Vagina (tissue), 2 donors: ENCODE measurements at regions not wholly inside any gene's neighbourhood (a gene's known extent, or its start where the extent isn't known, plus 50 kb on each side); places are given as distances from the start of the nearest gene placed in this dataset.

Source experiments
- POLR2A ChIP-seq, 2 donors: fragments of 450-650 bp; IDR thresholded peaks; one replicate each; pipeline ENCODE4 v1.6.1; 2017; ENCODE audit warnings: antibody characterized with exemption in 2 of 2, mild to moderate bottlenecking in 2 of 2, moderate library complexity in 2 of 2
- TF ChIP-seq, protein P1 (sequence below), 3 experiments: fragments of 450-650 bp in 2 of 3; fragments of 200-600 bp in 1 of 3; sonication (generic) in 1 of 3; IDR thresholded peaks; one replicate each; pipeline ENCODE4 v1.5.1; 2017 to 2019; ENCODE audit warnings: antibody characterized with exemption in 3 of 3, mild to moderate bottlenecking in 2 of 3, moderate library complexity in 2 of 3

DNA sequence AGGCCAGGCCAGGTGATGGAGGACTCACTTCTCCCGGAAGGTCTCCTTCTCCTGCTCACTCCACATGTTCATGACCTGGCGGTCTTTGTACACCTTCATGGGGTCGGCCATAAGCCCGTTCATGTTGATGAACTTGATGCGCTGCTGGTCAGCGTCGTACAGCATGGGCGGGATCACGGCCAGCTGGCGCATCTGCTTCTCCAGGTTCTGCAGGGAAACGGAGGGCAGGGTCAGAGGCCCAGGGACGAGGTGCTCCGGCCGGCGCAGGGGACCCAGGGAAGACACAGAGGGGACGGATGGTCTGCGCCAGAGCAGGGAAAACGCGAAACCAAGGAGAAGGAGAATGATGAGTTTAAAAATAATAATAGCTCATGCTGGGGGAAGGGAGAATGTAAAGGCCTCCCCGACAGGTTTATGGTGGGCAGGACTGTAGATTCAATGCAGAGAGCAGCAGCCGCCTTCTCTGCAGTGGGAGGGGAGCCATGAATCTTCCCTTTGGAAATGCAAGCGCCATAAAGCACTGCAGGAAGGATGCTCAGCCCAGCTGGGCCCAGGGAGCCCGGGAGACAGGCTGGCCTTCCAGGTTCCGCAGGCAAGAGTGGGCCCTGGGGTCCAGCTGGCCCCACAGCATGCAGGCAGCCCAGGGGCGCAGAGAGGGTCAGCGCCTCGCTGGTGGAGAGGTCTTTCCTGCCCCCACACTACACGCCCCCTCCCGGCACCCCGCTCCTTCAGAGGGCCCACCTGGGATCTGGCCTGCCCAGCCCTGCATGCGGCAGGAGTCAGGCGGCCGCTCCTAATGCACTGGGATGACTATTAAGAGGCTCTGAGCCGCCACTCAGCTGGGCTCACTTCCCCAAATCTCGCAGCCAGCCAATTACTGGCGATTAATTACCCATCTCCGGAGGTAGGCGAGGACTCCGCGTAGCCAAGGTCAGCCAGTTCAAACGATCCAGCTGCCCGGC, 132.0 kb downstream of the RFLNA start:
- TF ChIP-seq POLR2A (IDR thresholded peaks at IDR 0.05), result no peak
- TF ChIP-seq, protein P1, sequence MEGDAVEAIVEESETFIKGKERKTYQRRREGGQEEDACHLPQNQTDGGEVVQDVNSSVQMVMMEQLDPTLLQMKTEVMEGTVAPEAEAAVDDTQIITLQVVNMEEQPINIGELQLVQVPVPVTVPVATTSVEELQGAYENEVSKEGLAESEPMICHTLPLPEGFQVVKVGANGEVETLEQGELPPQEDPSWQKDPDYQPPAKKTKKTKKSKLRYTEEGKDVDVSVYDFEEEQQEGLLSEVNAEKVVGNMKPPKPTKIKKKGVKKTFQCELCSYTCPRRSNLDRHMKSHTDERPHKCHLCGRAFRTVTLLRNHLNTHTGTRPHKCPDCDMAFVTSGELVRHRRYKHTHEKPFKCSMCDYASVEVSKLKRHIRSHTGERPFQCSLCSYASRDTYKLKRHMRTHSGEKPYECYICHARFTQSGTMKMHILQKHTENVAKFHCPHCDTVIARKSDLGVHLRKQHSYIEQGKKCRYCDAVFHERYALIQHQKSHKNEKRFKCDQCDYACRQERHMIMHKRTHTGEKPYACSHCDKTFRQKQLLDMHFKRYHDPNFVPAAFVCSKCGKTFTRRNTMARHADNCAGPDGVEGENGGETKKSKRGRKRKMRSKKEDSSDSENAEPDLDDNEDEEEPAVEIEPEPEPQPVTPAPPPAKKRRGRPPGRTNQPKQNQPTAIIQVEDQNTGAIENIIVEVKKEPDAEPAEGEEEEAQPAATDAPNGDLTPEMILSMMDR (IDR thresholded peaks at IDR 0.05), result no peak
